HepG2 (cell line): ENCODE measurements at regions not wholly inside any gene's neighbourhood (a gene's known extent, or its start where the extent isn't known, plus 50 kb on each side); places are given as distances from the start of the nearest gene placed in this dataset.

Experiments used
- ARID5B ChIP-seq: IDR thresholded peaks from 2 replicates; pipeline ENCODE4 v1.4.0; 2020; ENCODE audit warnings: mild to moderate bottlenecking, missing genetic modification reagents
- ARNT ChIP-seq: fragments of 450-650 bp; IDR thresholded peaks from 2 replicates; pipeline ENCODE4 v1.6.1; 2017
- CREM ChIP-seq, 2 experiments: sonication (generic) in 1 of 2; formaldehyde crosslinking in 1 of 2; IDR thresholded peaks; 2 replicates each; pipeline versions ENCODE4 v1.4.0 to v1.6.1; 2016 to 2020; ENCODE audit warnings: antibody characterized with exemption in 1 of 2, mild to moderate bottlenecking in 1 of 2, missing genetic modification reagents in 1 of 2
- DRAP1 ChIP-seq: IDR thresholded peaks from 2 replicates; pipeline ENCODE4 v1.6.1; 2016; ENCODE audit warnings: missing genetic modification reagents, missing compliant biosample characterization
- FOSL1 ChIP-seq: sonication (generic); formaldehyde crosslinking; IDR thresholded peaks from 2 replicates; pipeline ENCODE4 v1.9.0; 2021; ENCODE audit warnings: missing genetic modification reagents, borderline replicate concordance
- GFI1 ChIP-seq: sonication (generic); formaldehyde crosslinking; IDR thresholded peaks from 2 replicates; pipeline ENCODE4 v1.5.0; 2020; ENCODE audit warnings: missing genetic modification reagents, mild to moderate bottlenecking, borderline replicate concordance
- HOXA9 ChIP-seq: sonication (generic); formaldehyde crosslinking; IDR thresholded peaks from 2 replicates; pipeline ENCODE4 v1.8.1; 2022; ENCODE audit warnings: missing genetic modification reagents, mild to moderate bottlenecking, moderate library complexity, borderline replicate concordance
- KAT2B ChIP-seq: fragments of 150-350 bp; IDR thresholded peaks from 2 replicates; pipeline ENCODE4 v1.6.1; 2014; ENCODE audit warnings: low read depth, low read length, borderline replicate concordance
- LCORL ChIP-seq, 2 experiments: fragments of 450-650 bp in 1 of 2; sonication (generic) in 1 of 2; formaldehyde crosslinking in 1 of 2; IDR thresholded peaks; 2 replicates each; pipeline versions ENCODE4 v1.5.0 to v1.6.1; 2017 to 2020; ENCODE audit warnings: antibody characterized with exemption in 1 of 2, missing genetic modification reagents in 1 of 2
- PAXIP1 ChIP-seq: sonication (generic); formaldehyde crosslinking; conservative IDR thresholded peaks from 2 replicates; pipeline ENCODE4 v1.4.0; 2020; ENCODE audit warnings: mild to moderate bottlenecking, missing genetic modification reagents, moderate library complexity
- RBFOX2 ChIP-seq: fragments of 200-400 bp; formaldehyde crosslinking; IDR thresholded peaks from 2 replicates; pipeline ENCODE4 v1.6.1; 2017; ENCODE audit warnings: low read depth, mild to moderate bottlenecking, low read length
- SMAD9 ChIP-seq: sonication (generic); formaldehyde crosslinking; IDR thresholded peaks from 2 replicates; pipeline ENCODE4 v1.5.1; 2020; ENCODE audit warnings: mild to moderate bottlenecking, missing genetic modification reagents
- ZBTB42 ChIP-seq: sonication (generic); formaldehyde crosslinking; IDR thresholded peaks from 2 replicates; pipeline ENCODE4 v1.5.0; 2020; ENCODE audit warnings: mild to moderate bottlenecking, missing genetic modification reagents
- ZBTB7A ChIP-seq: sonication (generic); formaldehyde crosslinking; IDR thresholded peaks from 2 replicates; pipeline ENCODE4 v1.8.0; 2022; ENCODE audit warnings: mild to moderate bottlenecking, missing genetic modification reagents
- ZFAT ChIP-seq: sonication (generic); formaldehyde crosslinking; conservative IDR thresholded peaks from 2 replicates; pipeline ENCODE4 v1.8.1; 2023; ENCODE audit warnings: missing genetic modification reagents, inconsistent platforms
- ZFP41 ChIP-seq: sonication (generic); formaldehyde crosslinking; IDR thresholded peaks from 2 replicates; pipeline ENCODE4 v1.4.0; 2020; ENCODE audit warnings: mild to moderate bottlenecking, missing genetic modification reagents, borderline replicate concordance
- ZNF136 ChIP-seq: sonication (generic); formaldehyde crosslinking; IDR thresholded peaks from 2 replicates; pipeline ENCODE4 v1.8.1; 2022; ENCODE audit warnings: low read depth, mild to moderate bottlenecking, moderate library complexity, missing genetic modification reagents
- ZNF235 ChIP-seq: sonication (generic); formaldehyde crosslinking; IDR thresholded peaks from 2 replicates; pipeline ENCODE4 v1.8.1; 2023; ENCODE audit warnings: mild to moderate bottlenecking, missing genetic modification reagents, borderline replicate concordance
- ZNF558 ChIP-seq: sonication (generic); formaldehyde crosslinking; IDR thresholded peaks from 2 replicates; pipeline ENCODE4 v1.9.0; 2022; ENCODE audit warnings: mild to moderate bottlenecking, missing genetic modification reagents, borderline replicate concordance
- ZNF776 ChIP-seq: sonication (generic); formaldehyde crosslinking; IDR thresholded peaks from 2 replicates; pipeline ENCODE4 v1.4.0; 2020; ENCODE audit warnings: mild to moderate bottlenecking, missing genetic modification reagents

GRCh38 chr20:53711333-53712211, 117.9 kb upstream of the ZNF217 start (continued):
- TF ChIP-seq PAXIP1 (CRISPR knock-in tag) (peak; percentile 45), ZFAT (CRISPR knock-in tag) (no peak), DRAP1 (no peak), HOXA9 (CRISPR knock-in tag) (peak; percentile 36; the same call in 1 of the 2 replicates), ZBTB42 (CRISPR knock-in tag) (peak; percentile 66; the same call in 1 of the 2 replicates), ARID5B (CRISPR knock-in tag) (peak; percentile 74), ZNF558 (CRISPR knock-in tag) (peak; percentile 50; the same call in 1 of the 2 replicates), SMAD9 (0 out of 2 replicates have a peak, but pooled peaks have one; percentile 81), ZNF235 (CRISPR knock-in tag) (no peak), ZNF136 (peak; percentile 85; the same call in 1 of the 2 replicates), ZNF776 (CRISPR knock-in tag) (no peak), LCORL (IDR thresholded peaks at IDR 0.05) (peak; percentile 18; the same call in 1 of the 2 replicates), LCORL (CRISPR knock-in tag; IDR thresholded peaks at IDR 0.05) (peak; percentile 83), ZBTB7A (CRISPR knock-in tag) (peak; percentile 89), KAT2B (no peak), GFI1 (CRISPR knock-in tag) (peak; percentile 15; the same call in 1 of the 2 replicates), FOSL1 (no peak), ZFP41 (CRISPR knock-in tag) (peak; percentile 57; the same call in 1 of the 2 replicates), ARNT (no peak), RBFOX2 (no peak), CREM (IDR thresholded peaks at IDR 0.05) (no peak), CREM (CRISPR knock-in tag; IDR thresholded peaks at IDR 0.05) (no peak)
